ENCODE measurements at regions not wholly inside any gene's neighbourhood (a gene's known extent, or its start where the extent isn't known, plus 50 kb on each side); places are given as distances from the start of the nearest gene placed in this dataset.

DNA sequence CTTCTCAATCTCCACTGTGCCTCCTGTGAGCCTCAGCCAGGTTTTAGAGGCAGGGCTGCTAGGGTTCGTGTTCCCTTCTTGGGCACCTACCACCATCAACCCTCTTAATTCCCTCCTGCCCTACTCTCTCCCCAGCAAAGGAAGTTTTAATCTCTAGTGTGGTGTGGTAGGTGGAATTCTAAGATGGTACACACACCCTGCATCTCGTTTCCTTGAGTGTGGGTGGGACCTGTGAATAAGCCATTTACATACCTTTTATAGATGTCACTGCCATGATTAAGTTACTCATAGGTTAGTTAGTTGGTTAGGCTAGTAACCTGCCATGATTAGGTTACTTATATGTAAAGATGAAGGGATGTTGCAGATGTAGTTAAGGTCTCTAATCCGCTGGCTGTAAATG is 114.8 kb upstream of the VRK1 start:
- intact Hi-C loops (cut with DNase I; ENCODE audit: low total_unique reads): no loop called here
- Histone ChIP-seq H3K36me3 (no peaks in the 10 kb centered on the region), H3K27ac (no peak overlapping the region), H3K4me1 (no peaks in the 10 kb centered on the region), H3K4me3 (no peak overlapping the region), H3K9me3 (no peaks in the 10 kb centered on the region), H3K27me3 (peaks cover 0 to 3% of the 10 kb centered on the region in 2 donors)
- TF ChIP-seq, protein P1, sequence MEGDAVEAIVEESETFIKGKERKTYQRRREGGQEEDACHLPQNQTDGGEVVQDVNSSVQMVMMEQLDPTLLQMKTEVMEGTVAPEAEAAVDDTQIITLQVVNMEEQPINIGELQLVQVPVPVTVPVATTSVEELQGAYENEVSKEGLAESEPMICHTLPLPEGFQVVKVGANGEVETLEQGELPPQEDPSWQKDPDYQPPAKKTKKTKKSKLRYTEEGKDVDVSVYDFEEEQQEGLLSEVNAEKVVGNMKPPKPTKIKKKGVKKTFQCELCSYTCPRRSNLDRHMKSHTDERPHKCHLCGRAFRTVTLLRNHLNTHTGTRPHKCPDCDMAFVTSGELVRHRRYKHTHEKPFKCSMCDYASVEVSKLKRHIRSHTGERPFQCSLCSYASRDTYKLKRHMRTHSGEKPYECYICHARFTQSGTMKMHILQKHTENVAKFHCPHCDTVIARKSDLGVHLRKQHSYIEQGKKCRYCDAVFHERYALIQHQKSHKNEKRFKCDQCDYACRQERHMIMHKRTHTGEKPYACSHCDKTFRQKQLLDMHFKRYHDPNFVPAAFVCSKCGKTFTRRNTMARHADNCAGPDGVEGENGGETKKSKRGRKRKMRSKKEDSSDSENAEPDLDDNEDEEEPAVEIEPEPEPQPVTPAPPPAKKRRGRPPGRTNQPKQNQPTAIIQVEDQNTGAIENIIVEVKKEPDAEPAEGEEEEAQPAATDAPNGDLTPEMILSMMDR (IDR thresholded peaks at IDR 0.05): no peak
- no peak for TF ChIP-seq POLR2AphosphoS5 (IDR thresholded peaks at IDR 0.05)
- TF ChIP-seq POLR2A (IDR thresholded peaks at IDR 0.05): no peak
- DNase-seq (ENCODE audit: low spot score in 2 of 2): no peak

DNA sequence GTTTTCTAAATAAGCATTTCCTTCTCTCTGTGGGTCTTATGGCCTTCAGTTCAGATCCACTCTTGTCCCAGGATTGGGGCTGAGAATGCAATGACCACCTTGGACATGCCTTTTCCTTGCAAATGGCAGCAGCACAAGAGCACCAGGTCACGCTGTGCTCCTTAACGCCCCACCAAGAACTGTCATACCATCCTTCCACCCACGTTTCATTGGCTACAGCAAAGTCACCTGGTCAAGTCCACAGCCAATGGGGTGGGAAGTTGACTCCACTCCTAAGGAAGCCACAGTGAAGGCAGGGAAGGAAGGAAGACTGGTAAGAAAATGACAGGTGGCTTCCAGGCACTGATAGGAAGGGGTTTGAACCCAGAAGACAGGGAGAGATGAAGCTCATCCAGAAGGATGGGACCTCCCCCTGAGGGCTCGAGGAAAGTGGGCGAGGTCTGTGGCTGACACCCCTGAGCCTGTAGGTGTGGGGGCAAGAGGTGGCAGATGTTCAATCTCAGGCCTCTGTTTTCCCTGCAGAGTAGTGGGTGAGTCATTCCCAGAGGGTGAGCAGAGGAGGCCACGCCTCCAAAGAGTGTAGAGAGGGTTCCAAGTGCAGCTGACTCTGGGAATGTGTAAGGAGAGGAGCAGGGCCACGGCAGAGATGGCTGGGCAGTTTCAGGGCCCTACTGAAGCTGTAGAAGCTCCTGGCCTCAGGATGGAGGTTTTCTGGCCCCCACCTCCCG is 113.5 kb upstream of the VRK1 start:
- Histone ChIP-seq H3K27me3 (peaks cover 0 to 3% of the 10 kb centered on the region in 2 donors), H3K9me3 (no peaks in the 10 kb centered on the region), H3K4me3 (no peak overlapping the region), H3K36me3 (no peaks in the 10 kb centered on the region), H3K27ac (no peak overlapping the region), H3K4me1 (no peaks in the 10 kb centered on the region)
- DNase-seq (ENCODE audit: low spot score in 2 of 2): no peak
- TF ChIP-seq POLR2A (IDR thresholded peaks at IDR 0.05) (no peak), POLR2AphosphoS5 (IDR thresholded peaks at IDR 0.05) (no peak)
- TF ChIP-seq, protein P1 (IDR thresholded peaks at IDR 0.05): no peak
- intact Hi-C loops (cut with DNase I; ENCODE audit: low total_unique reads): no loop called here

DNA sequence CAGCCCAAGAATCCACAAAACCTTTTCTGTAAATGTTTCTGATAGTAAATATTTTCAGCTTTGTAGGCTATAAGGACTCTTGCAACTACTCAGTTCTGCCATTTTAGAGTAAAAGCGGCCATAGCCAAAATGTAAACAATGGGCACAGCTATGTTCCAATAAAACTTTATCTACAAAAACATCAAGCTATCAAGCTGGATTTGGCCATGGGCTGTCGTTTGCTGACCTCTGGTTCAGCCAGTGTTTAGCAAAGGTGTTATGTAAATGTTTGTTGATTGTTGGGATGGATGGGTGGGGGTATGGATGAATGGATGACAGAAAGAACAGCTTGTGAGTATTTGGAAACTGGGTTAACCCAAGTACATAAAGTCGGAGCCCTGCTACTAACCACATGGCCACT is 111.1 kb upstream of the VRK1 start:
- DNase-seq (ENCODE audit: low spot score in 2 of 2): no peak
- TF ChIP-seq, protein P1 (IDR thresholded peaks at IDR 0.05): no peak
- TF ChIP-seq POLR2A (IDR thresholded peaks at IDR 0.05): no peak
- TF ChIP-seq POLR2AphosphoS5 (IDR thresholded peaks at IDR 0.05): no peak
- Histone ChIP-seq H3K27me3 (peaks cover 0 to 3% of the 10 kb centered on the region in 2 donors), H3K4me3 (no peak overlapping the region), H3K36me3 (no peaks in the 10 kb centered on the region), H3K4me1 (no peaks in the 10 kb centered on the region), H3K27ac (no peak overlapping the region), H3K9me3 (no peaks in the 10 kb centered on the region)
- intact Hi-C loops (cut with DNase I; ENCODE audit: low total_unique reads): no loop called here

DNA sequence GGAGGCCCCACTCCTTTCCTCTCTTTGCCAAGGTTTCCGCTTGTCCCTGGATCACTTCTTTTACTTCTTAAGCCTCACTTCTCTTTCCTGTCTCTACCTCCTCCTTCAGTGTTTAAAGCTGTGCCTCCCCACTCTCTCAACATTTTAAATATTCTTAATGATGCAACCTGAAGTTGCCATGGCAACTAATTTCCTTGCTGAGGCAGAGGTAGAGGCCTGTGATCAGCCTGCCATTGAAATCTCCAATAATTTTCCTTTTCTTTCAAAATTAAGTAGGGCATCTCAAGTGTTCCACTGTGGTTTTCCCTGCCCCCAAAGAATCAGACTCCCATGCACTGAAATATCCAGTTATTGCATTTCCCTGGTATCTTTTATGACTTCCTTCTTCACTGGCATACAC is 108.6 kb upstream of the VRK1 start:
- Histone ChIP-seq H3K27ac (no peak overlapping the region), H3K36me3 (no peaks in the 10 kb centered on the region), H3K9me3 (no peaks in the 10 kb centered on the region), H3K4me3 (no peak overlapping the region), H3K4me1 (no peaks in the 10 kb centered on the region), H3K27me3 (peaks cover 0 to 3% of the 10 kb centered on the region in 2 donors)
- TF ChIP-seq, protein P1 (IDR thresholded peaks at IDR 0.05): no peak
- no peak for TF ChIP-seq POLR2A (IDR thresholded peaks at IDR 0.05)
- no peak for TF ChIP-seq POLR2AphosphoS5 (IDR thresholded peaks at IDR 0.05)
- no peak for DNase-seq (ENCODE audit: low spot score in 2 of 2)
- intact Hi-C loops (cut with DNase I; ENCODE audit: low total_unique reads): no loop called here

DNA sequence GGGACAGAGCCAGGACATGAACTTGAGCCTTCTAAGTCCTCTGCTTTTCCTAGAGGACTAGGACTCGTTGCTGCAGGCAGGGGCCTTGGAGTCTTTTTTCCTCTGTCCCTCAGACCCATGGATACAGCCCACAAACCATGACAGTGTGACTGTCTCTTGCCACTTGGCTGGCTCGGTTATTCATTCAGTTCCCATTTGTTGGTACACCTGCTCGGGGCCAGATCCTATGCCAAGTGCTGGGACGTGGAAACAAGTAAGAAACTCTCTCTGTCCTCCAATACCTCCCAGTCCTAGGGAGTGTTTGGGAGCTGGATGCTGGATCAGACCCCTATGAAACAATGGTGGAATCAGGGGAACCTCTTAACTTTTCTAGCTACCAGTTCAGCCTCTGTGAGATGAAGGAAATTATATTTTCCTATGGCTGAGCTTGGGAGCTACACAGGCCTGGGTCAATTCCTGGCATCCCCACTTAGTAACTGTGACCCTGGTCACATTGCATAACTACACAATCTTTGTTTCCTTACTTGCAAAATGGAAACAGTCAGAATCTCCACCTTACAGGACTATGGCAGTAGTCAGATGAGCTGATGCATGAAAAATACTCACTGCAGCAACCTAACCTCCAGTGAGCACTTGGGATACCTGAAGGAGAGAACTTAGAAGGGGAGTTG is 106.3 kb upstream of the VRK1 start:
- Histone ChIP-seq H3K27ac (no peak overlapping the region), H3K9me3 (no peaks in the 10 kb centered on the region), H3K36me3 (no peaks in the 10 kb centered on the region), H3K4me3 (no peak overlapping the region), H3K27me3 (peaks cover 0 to 3% of the 10 kb centered on the region in 2 donors), H3K4me1 (no peaks in the 10 kb centered on the region)
- TF ChIP-seq, protein P1 (IDR thresholded peaks at IDR 0.05): no peak
- no peak for TF ChIP-seq POLR2AphosphoS5 (IDR thresholded peaks at IDR 0.05)
- TF ChIP-seq POLR2A (IDR thresholded peaks at IDR 0.05): no peak
- intact Hi-C loops (cut with DNase I; ENCODE audit: low total_unique reads): no loop called here
- no peak for DNase-seq (ENCODE audit: low spot score in 2 of 2)
